Peyer's patch (tissue), 4 donors: ENCODE measurements at regions not wholly inside any gene's neighbourhood (a gene's known extent, or its start where the extent isn't known, plus 50 kb on each side); places are given as distances from the start of the nearest gene placed in this dataset.

ENCODE experiments used
- POLR2A ChIP-seq, 2 donors: fragments of 450-650 bp; IDR thresholded peaks; one replicate each; pipeline ENCODE4 v1.5.1; 2017; ENCODE audit warnings: antibody characterized with exemption in 2 of 2, mild to moderate bottlenecking in 2 of 2, moderate library complexity in 2 of 2
- TF ChIP-seq, protein P1 (sequence below), 6 experiments: fragments of 450-650 bp in 4 of 6; fragments of 200-600 bp in 2 of 6; sonication (generic) in 1 of 6; IDR thresholded peaks; one replicate each; pipeline ENCODE4 v1.5.1; 2017 to 2019; ENCODE audit warnings: antibody characterized with exemption in 6 of 6, mild to moderate bottlenecking in 3 of 6, moderate library complexity in 1 of 6

DNA sequence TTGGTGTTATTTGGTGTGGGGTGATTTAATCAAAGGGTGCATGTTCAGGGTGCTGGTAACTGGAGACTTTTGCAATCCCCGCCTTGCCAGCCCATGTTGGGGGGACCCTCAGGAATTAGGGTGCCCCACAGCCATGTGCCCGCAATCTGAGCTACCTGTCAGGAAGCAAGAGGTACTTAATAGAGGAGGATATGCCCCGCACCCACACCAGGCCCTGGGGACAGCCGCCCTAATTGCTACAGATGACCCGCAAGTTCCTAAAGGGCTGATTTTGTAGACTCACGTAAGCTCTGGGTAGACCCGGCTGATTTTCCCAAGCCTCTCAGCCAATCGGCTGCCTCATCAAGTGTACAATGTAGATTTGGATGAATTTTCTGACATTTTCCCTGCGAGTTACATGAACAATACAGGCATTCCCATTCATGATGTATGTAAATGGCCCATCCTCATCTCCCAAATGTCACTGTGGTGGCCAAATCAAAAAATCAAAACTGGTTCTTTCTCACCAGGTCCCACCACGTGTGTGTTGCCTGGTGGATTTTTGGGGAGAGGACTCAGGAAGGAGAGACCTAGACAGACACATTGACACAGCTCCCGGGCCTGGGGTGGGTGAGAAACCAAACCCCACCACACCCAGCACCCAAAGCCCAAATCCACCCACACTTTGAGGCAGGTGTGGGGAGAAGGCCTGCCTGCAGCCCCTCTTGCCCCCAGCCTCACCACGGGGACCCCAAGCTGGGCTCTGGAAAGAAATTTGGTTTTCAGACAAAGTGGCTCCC is 119.2 kb upstream of the SPACA7 start:
- TF ChIP-seq, protein P1, sequence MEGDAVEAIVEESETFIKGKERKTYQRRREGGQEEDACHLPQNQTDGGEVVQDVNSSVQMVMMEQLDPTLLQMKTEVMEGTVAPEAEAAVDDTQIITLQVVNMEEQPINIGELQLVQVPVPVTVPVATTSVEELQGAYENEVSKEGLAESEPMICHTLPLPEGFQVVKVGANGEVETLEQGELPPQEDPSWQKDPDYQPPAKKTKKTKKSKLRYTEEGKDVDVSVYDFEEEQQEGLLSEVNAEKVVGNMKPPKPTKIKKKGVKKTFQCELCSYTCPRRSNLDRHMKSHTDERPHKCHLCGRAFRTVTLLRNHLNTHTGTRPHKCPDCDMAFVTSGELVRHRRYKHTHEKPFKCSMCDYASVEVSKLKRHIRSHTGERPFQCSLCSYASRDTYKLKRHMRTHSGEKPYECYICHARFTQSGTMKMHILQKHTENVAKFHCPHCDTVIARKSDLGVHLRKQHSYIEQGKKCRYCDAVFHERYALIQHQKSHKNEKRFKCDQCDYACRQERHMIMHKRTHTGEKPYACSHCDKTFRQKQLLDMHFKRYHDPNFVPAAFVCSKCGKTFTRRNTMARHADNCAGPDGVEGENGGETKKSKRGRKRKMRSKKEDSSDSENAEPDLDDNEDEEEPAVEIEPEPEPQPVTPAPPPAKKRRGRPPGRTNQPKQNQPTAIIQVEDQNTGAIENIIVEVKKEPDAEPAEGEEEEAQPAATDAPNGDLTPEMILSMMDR (IDR thresholded peaks at IDR 0.05) = no peak
- no peak for TF ChIP-seq POLR2A (IDR thresholded peaks at IDR 0.05)
